Activated CD8-positive, alpha-beta memory T cell treated with anti-CD3 and anti-CD28 coated beads, Interleukin-2, amount 50 U/mL, for 4 hours (primary cell): ENCODE measurements at regions not wholly inside any gene's neighbourhood (a gene's known extent, or its start where the extent isn't known, plus 50 kb on each side); places are given as distances from the start of the nearest gene placed in this dataset.

Experiments used
- DNase-seq: peaks from one replicate; pipeline ENCODE4 v3.0.0-alpha.2; 2020

- DNase-seq: no peak
Observed at GRCh38 chr18:78521136-78521535, 458.5 kb upstream of the SALL3 start.

DNA sequence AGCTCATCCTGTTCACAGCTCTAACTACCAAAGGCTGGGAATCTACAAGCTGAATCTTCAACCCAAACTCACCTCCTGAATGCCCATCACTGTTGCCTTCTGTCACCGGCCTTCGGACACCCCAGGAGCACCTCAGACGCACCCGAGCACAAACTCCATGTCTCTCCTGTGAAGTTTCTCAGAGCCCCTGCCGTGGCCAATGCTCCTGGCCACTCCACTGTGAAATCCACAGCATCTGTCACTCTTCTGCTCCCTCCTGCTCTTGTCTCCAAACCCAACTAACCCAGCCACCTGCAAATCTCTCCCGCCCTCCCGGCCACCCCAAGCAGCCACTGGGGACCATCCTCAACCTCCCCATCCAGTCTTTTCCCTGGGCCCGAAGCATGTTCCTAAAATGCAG, 457.9 kb upstream of the SALL3 start:
- DNase-seq: no peak

- no peak for DNase-seq
Observed at GRCh38 chr18:78522507-78522906, 457.1 kb upstream of the SALL3 start.

DNA sequence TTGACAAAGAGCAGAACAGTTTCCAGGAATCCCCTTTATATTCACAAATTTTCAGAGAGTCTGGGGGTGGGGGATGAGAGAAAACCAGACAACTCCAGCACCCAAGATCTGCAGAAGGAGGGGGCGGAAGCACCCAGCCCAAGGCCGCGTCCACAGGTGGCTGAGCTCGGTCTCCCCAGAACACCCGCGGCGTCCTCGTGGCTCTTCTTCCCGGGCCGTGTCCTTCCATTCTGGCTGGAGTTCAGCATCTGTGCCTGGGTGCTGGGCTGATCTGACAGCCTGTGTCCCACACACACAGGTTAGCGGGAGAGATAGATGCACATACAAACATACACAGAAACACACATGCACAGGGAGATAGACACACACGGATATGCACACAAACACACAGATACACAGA, 455.8 kb upstream of the SALL3 start:
- no peak for DNase-seq

- no peak for DNase-seq
Observed at GRCh38 chr18:78525366-78526111, 454.1 kb upstream of the SALL3 start.

- no peak for DNase-seq
Observed at GRCh38 chr18:78526275-78526674, 453.3 kb upstream of the SALL3 start.

DNA sequence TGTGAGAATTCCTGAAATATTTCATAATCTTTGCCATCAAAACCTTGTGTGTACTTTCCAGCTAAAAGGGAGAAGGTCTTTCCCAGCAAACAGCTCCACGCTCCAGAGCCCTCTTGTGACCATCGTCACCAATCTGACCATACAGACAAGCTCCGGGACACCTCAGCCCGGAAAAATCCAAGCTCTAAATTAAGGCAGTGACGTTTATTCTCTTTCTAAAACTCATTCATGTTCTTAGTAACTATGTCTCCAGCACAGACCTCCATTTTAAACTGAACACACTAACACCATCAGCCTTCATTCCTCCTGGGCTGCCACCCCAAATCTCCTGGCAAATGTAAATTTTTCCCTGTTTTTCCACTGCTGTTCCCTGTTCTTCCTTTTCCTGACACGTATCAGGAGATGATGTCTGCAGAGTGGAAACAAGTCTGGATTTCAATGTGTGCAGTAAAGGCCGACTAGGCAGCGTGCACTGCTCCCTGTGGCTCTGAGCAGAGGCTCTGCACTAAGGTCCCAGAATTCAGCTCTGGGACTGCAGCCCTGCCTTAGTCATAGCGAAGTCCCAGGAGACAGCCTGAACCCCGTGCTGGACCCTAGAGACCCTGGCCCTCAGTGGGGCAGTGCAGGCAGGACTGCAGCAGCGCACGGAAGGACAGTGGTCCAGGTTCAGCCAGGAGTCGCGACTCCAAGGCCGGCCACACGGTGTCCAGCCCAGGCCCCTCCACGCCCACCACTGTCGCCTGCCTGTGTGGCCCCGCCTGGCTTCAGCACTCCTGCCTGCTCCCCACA, 452.5 kb upstream of the SALL3 start:
- no peak for DNase-seq

- no peak for DNase-seq
Observed at GRCh38 chr18:78527984-78528383, 451.6 kb upstream of the SALL3 start.

DNA sequence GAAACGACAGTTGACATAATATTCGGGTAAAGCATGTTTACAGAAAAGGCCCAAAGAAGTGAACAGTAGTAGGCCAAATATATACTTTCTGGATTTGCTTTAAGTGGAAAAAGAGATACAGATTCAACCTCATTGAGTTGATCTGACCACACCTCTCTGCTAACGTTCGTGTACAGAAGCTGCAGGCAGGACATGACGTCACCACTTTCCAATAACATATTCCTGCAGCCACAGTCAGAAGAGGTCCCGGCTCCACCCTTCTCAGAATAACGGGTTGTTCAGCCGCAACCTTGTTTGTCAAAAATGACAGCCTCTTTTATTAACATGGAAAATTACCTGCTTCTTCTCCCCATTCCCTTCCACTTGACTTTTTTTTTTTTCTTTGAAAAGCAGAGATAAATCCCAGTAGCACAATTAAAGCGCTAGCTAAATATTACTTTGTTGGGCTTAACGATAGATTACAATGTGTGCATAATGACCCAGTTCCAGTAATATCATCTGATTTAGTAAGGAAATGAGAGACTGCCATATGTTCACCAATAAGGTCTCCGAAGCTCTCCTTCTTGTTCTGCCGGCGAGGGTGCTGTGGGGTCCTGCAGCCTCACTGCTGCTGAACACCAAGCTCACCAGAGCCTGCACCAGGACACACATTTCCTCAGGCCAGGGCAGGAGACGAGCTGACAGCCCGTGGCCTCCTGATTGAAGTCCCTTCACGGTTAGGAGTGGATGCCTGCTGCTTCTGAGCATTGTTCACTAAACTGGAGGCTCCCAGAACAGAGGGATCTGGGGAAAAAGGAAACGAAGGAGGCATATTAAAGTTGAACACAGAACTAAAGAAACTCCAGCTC, 451.0 kb upstream of the SALL3 start:
- DNase-seq: no peak

- DNase-seq: no peak
Observed at GRCh38 chr18:78531637-78532036, 448.0 kb upstream of the SALL3 start.

GRCh38 chr18:78538669-78539440, 440.8 kb upstream of the SALL3 start:
- DNase-seq: no peak

DNA sequence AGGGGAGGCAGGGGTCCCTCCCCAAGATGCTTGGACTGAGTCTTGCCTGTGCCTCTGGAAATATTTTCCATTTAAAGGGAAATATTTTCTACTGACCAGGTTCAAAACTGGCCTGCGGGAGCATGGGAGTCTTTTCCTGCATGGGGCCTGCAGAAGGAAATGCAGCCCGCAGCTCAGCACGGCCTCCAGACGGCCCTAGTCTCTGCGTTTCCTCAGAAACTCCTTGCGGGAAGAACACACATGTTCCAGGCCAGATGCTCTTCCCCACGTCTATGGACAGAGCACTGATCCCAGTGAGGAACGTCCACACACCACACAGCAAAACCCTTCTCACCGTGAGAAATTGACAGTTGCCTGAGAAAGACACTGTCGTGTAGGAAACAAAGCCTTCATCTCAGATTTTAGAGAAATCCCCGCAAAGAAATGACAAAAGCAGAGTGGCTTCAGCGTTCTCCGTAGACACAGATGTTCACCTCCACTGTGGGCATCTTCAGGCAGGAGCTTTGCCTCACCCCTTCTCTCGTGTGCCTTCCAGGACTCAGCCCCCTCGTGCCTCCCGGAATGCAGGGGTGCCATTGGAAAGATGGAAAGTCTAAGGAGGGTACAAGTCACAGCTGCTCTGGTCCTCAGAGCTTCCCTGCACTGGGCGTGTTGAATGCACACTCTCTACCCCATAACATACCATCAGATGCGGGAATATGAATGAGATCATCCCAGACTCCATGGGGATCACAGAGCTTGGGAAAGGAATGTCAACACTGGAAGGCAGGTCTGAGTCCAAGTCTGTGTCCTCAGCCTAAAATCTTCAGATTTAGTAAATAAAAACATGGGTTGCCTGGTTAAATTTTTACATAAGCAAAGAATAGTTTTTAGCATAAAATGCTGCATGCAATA, 438.7 kb upstream of the SALL3 start:
- no peak for DNase-seq

DNA sequence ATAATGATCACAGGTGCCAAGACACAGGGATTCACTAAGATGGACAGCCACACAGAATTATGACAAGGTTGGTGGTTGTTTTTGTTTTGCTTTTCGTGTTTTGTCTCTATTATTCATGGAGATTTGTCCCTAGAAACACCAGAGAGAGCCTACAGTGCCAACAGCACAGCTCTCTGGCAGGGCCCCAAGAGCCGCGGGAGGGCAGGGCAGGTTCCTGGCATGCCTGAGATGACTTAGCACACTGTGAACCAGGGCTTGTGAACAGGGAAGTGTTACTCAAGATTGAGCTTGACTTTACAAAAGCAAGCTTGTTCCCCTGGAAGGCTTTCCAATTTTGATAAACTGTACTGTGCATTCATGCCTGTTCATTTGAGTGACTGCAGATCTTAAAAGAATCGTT, 437.4 kb upstream of the SALL3 start:
- no peak for DNase-seq

GRCh38 chr18:78543201-78543725, 436.4 kb upstream of the SALL3 start:
- no peak for DNase-seq

DNA sequence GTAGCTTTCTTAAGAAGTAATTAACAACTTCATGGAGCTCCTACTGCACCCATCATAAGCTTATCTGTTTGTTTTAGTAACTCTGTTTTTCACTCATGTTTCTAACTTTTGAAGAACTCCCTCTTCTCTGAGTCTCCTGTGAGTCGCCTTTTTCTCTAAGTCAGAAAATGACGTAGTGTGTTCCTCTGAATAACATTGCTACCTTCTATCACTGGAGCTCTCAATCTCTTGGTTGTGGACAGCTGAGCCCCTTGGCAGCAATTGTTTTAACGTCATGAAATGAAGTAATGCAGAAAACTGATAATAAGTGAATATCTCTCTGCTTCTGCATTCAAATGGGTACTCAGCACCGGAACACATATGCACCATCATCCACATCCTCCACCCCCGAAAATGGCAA, 433.3 kb upstream of the SALL3 start:
- no peak for DNase-seq

DNA sequence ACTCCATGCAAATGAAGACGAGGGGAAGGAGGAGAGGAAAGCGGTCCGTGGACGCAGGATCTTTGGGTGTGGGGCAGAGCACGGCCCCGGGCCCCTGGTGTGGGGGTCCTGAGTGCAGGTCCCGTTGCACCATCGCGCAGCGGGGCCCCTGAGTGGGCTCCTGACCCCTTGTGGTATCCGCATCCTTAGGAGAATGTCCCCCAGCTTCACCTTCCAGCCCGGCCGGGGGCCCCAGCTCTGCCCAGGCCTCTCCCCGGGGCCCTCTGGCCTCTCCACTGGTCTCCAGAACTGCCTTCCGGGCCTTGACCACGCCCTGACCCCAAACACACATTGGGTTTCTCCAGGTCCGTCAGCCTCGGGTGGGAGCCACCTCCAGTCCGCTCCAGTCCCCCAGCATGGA, 431.8 kb upstream of the SALL3 start:
- DNase-seq: no peak

DNA sequence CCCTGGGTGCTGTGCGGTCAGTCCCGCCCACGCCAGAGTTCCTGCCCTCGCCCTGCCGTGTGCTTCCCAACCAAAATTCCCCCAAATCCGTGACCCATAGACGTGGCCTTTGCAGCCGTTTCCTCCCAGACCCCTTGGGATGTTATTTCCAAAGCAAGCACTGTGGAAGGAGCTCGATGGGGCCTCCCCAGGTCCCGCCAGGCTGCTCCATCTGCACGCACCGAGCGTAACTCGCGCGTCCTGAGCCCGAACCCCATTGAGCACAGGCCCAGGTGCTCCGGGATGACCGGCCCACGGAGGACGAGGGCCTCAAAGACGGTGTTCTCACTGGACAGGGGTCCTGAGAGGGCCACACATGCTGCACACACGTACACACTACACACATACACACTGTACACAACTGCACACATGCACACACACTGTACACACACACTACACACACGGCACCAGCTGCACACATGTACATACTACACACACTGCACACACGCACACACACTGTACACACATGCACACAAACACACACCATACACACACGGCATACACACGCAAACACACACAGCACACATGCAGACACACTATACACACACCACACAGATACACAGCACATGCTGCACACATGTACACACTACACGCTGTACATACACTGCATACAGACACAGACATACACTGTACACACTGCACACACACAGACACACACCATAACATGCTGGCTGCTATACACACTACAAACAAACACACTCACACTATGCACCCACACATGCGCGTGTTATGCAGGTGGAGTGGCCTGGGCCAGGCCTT, 431.2 kb upstream of the SALL3 start:
- DNase-seq: no peak

DNA sequence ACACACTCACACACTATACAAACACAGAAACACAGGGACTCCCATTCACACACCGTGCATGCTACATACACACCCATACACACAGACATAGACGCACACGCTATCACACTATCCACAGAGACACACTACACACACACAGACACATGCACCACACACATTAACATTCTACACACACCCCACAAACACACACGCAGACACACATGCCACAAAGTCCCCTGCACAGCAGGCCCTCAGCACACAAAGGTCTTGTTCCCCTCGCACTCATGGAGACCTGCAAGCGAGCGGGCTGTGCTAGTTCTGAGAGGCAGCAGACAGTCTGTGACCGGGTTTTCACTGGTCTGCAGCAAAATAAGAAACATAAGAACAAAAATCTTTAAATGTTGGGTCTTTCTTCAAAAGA, 429.6 kb upstream of the SALL3 start:
- DNase-seq: no peak

- DNase-seq: no peak
Observed at GRCh38 chr18:78554944-78555608, 424.5 kb upstream of the SALL3 start.

DNA sequence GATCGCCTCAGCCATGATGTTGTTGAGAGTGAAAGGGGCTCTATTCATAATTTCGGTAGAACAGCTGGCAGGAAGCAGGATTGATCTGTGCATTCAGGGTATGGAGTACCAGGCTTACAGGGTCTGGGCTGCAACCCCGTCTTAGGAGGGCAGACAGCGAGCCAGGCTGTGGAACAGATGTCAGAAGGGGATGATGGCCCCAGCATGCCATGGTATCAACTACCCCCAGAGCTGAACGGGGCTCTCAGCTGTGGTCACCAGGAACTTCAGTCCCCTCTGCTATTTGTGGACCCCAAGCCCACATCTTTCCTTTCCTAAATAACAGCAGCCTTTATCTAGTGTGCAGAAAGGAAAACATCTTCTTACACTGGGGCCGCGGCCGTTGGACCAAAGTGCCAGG, 422.2 kb upstream of the SALL3 start:
- DNase-seq: no peak
